GM12864 (cell line): ENCODE measurements at regions not wholly inside any gene's neighbourhood (a gene's known extent, or its start where the extent isn't known, plus 50 kb on each side); places are given as distances from the start of the nearest gene placed in this dataset.

Experiments
- DNase-seq: peaks from one replicate; pipeline ENCODE4 v3.0.0-alpha.2; 2011; ENCODE audit warnings: low read depth
- H3K4me3 ChIP-seq: 2 replicates; pipeline ENCODE4 v1.5.1; 2011; ENCODE audit warnings: mild to moderate bottlenecking, low read depth, low read length, control low read depth
- TF ChIP-seq, protein P1 (sequence below): IDR thresholded peaks from 2 replicates; pipeline ENCODE4 v1.5.1; 2011; ENCODE audit warnings: low read depth, mild to moderate bottlenecking, moderate library complexity, low read length, control low read depth, inconsistent platforms; ENCODE audit errors: missing control alignments

DNA sequence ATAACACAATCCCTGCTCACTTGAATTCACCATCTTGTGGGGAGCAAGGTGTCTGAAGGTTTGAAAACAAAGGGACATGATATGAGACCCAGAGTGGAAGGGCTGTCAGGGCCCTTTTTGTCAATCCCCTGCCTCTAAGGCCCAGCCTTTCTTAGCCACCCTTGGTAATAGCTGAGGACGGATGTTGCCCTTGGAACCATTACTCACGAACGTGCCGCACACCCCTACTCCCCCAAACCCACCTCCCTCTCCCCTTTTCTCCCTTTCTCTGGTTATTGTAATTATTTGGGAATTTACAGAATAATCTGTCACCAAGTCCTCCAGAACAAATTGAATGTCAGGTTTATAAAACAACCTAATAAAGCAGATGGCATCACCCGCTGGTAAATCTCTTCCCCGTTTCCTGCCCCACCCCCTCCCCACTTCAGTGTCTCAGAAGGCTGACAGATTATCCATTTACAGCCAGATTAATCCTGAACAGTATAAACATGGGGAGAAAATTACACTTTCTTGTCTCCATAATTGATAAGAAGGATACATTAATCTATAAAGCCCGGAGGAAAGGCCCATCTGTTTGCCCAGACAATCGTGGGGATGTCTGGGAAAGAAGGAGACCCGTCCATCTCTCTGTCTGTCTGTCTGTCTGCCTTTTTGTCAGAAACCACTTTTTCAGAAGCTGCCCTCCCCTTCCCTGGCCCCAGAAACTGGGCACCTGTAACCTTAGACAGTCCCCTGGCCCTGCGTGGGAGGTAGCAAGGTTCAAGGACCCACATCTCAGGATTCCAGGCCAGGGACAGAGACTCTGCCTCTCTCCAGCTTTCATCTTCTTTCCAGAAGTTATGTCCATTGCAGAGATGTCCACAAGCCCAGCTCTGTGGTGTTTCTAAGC, 60.6 kb upstream of the CD34 start:
- DNase-seq: no peak
- no peak overlapping the region for H3K4me3 ChIP-seq
- TF ChIP-seq, protein P1, sequence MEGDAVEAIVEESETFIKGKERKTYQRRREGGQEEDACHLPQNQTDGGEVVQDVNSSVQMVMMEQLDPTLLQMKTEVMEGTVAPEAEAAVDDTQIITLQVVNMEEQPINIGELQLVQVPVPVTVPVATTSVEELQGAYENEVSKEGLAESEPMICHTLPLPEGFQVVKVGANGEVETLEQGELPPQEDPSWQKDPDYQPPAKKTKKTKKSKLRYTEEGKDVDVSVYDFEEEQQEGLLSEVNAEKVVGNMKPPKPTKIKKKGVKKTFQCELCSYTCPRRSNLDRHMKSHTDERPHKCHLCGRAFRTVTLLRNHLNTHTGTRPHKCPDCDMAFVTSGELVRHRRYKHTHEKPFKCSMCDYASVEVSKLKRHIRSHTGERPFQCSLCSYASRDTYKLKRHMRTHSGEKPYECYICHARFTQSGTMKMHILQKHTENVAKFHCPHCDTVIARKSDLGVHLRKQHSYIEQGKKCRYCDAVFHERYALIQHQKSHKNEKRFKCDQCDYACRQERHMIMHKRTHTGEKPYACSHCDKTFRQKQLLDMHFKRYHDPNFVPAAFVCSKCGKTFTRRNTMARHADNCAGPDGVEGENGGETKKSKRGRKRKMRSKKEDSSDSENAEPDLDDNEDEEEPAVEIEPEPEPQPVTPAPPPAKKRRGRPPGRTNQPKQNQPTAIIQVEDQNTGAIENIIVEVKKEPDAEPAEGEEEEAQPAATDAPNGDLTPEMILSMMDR: no peak

DNA sequence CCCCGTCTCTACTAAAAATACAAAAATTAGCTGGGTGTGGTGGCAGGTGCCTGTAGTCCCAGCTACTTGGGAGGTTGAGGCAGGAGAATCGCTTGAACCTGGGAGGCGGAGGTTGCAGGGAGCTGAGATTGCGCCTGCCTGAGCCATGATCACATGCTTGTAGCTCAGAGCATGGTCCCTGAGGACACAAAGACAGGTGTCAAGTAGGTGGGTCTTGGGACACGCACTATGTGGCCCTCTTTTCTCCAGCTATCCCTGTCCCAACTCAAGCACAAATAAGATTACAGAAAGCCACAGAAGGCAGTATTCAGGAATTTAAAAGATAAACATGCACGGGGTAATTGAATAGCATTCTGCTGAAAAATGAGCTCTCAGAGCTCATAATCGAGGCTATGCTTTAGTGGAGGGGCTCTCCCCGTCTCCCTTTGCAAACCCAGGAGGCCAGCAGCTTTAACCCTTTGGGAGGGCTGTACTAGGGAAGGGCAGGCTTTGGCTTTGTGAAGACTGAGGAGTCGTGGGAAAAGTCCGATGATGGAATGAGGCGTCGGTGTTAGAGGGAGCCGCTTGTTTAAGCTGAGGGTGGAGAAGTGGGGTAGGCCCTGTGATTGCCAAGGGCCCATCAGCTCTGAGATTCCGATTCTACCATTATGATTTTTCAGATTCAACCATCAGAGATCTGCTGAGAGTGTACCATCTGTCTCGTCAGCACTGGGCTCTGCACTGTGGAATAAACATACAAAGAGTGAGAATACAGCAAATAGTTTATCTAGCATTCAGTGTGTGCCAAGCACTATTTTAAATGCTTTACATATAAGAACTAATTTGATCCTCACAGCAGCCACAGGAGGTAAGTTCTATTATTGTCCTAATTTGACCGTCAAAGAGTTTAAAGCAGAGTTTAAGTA, 59.7 kb upstream of the CD34 start:
- TF ChIP-seq, protein P1: no peak
- no peak overlapping the region for H3K4me3 ChIP-seq
- DNase-seq: no peak

DNA sequence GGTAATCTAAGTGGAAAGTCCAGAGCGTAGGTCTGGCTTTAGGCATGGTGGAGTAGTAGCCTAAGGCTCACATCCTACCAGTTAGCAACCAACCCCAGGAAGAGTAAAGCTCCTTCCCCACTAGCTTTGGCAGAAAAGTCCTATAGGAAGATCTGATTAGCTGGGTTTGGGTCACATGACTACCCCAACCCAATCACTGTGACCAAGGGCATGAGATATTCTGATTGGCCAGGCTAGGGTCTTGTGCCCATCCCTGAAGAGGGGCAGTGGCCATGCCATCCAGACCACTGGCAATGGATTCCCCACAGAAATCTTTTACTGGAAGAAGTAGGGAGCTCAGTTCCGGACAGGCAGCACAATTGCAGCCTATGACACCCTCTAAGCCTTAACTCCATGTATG, 58.6 kb upstream of the CD34 start:
- no peak for DNase-seq

DNA sequence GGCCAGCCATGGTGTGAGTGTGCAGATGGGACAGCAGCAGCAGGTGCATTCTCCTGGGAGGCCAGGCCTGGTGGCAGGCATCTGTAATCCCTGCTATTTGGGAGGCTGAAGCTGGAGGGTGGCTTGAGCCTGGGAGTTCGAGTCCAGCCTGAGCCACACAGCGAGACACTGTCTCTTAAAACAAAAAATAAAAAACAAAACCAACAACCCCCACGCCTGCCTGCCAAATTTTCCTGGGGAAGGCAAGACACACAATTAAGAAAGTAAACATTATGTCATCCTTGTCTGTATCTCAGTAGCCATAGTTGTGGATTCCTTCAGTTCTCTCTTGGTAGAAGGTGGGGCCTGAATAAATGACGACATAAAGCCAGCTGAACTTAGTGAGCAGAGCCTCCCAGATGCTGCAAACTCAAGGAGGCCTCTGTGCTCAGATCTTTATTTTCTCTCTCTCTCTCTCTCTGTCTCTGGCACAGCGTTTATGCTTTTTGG, 57.6 kb upstream of the CD34 start:
- no peak overlapping the region for H3K4me3 ChIP-seq
- TF ChIP-seq, protein P1: no peak
- DNase-seq: no peak

More for the DNA sequence above, 58.6 kb upstream of the CD34 start:
- TF ChIP-seq, protein P1: no peak
- no peak overlapping the region for H3K4me3 ChIP-seq

DNA sequence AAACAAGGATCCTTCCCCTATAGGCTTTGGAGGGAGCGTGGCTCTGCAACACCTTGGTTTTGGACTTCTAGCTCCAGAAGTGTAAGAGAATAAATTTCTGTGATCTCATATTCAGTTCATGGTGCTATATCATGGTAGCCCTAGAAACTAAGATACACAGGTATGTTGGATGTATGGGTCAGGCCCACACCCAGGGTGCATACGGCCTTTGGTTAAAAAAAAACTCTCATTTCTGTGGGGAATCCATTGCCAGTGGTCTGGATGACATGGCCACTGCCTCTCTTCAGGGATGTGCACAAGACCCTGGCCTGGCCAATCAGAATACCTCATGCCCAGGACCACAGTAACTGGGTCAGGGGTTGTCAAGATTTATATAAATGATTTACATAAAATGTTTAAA, 56.8 kb upstream of the CD34 start:
- no peak for DNase-seq
- TF ChIP-seq, protein P1: no peak
- H3K4me3 ChIP-seq: no peak overlapping the region

DNA sequence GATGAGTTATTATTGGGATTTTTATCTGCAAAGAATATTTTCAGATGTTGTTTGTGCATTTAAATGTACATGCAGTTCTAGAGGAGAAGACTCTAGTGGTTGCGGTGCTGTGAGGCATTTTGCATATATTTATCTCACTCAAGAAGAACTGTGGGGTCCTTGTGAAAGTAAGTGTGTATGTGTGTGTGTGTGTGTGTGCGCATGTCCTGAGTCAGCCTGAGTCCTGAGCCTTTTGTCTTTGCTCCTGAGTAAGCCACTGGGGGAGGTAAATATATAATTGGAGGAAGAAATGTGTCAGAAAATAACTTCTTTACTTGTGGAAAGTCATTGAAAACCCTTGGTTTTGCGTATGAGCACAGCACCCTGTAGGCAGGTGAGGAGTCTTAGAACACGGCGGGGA, 55.6 kb upstream of the CD34 start:
- H3K4me3 ChIP-seq: no peak overlapping the region
- no peak for DNase-seq
- TF ChIP-seq, protein P1: no peak
